ENCODE measurements at regions not wholly inside any gene's neighbourhood (a gene's known extent, or its start where the extent isn't known, plus 50 kb on each side); places are given as distances from the start of the nearest gene placed in this dataset.

DNA sequence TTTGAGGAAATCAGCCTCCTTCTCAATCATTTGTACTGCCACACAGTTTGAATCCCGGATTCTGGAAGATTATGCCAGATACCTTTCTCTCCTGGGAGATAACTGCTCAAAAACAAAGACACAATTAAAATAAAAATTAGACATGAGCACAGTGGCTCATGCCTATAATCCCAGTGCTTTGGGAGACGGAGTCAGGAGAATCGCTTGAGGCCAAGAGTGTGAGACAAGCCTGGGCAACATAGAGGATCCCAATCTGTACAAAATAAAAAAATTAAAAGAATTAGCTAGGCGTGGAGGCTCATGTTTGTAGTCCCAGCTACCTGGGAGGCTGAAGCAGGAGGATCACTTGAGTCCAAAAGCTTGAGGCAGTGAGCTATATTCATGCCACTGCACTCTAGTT is 376.3 kb upstream of the ZFP42 start:
- TF ChIP-seq POLR2A (IDR thresholded peaks at IDR 0.05), result no peak
- TF ChIP-seq, protein P1, sequence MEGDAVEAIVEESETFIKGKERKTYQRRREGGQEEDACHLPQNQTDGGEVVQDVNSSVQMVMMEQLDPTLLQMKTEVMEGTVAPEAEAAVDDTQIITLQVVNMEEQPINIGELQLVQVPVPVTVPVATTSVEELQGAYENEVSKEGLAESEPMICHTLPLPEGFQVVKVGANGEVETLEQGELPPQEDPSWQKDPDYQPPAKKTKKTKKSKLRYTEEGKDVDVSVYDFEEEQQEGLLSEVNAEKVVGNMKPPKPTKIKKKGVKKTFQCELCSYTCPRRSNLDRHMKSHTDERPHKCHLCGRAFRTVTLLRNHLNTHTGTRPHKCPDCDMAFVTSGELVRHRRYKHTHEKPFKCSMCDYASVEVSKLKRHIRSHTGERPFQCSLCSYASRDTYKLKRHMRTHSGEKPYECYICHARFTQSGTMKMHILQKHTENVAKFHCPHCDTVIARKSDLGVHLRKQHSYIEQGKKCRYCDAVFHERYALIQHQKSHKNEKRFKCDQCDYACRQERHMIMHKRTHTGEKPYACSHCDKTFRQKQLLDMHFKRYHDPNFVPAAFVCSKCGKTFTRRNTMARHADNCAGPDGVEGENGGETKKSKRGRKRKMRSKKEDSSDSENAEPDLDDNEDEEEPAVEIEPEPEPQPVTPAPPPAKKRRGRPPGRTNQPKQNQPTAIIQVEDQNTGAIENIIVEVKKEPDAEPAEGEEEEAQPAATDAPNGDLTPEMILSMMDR (IDR thresholded peaks at IDR 0.05), result no peak

Data from body of pancreas (tissue), 4 donors.